GM23248 (cell line): ENCODE measurements at regions not wholly inside any gene's neighbourhood (a gene's known extent, or its start where the extent isn't known, plus 50 kb on each side); places are given as distances from the start of the nearest gene placed in this dataset.

ENCODE experiments used
- EZH2 ChIP-seq: fragments of 200-600 bp; sonication (generic); IDR thresholded peaks from 2 replicates; pipeline ENCODE4 v1.6.1; 2018; ENCODE audit warnings: antibody characterized with exemption, mild to moderate bottlenecking; ENCODE audit not compliant: insufficient read depth, poor library complexity, severe bottlenecking
- EZH2phosphoT487 ChIP-seq: fragments of 200-600 bp; sonication (generic); IDR thresholded peaks from 2 replicates; pipeline ENCODE4 v1.6.1; 2018; ENCODE audit warnings: antibody characterized with exemption, moderate library complexity, mild to moderate bottlenecking, low read depth; ENCODE audit not compliant: insufficient read depth

DNA sequence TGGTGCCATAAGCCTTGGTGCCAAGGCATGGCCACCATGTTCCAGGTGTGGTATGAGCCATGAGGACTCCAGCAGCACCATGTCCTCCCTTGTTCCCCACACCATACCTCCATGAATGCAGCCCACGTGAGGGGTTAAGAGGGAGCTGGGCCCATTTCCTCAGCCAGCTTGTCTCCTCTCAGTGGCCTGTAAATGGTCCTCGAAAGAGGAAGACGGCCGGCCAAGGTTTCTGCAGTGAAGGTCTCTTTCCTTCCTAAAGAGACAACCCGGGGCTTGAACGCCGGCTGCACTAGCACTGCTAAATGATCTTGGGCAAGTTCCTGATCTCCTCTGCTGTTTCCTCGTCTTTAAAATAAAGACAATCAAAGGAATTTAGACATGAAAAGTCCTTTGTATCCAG lies 154.0 kb downstream of the BMP7 start:
- TF ChIP-seq EZH2 = no peak
- TF ChIP-seq EZH2phosphoT487 = no peak
